Fibroblast of upper back skin (primary cell): ENCODE measurements at regions not wholly inside any gene's neighbourhood (a gene's known extent, or its start where the extent isn't known, plus 50 kb on each side); places are given as distances from the start of the nearest gene placed in this dataset.
"Not testable (repeated sequence)": the region's sequence is repeated elsewhere in the genome, so short reads cannot be mapped to it uniquely, and the experiment has no call there.

Experiments used
- DNase-seq: peaks from one replicate; pipeline ENCODE4 v3.0.0-alpha.2; 2013

DNA sequence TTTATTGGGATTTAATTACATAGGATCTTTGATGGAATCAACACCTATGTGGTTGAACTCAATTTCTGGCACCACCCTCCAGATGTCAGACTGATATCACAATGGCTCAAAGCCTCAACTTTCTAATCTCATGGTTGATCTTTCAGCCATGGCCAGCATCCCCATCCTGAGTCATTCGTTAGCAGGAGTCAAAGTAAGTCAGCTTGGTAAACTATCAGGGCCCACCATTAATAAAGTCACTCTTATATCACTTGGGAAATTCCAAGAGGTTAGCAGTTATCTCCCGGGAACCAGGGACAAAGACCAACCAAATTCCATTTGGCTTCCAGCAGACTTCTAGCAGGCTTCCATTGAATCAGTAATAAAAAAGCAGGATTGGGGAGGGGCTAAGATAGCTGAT, 50.7 kb upstream of the TNFSF4 start:
- no peak for DNase-seq

- peak; percentile 33 for DNase-seq
Measured at GRCh38 chr1:173258479-173259264, 51.5 kb upstream of the TNFSF4 start.

- not testable (repeated sequence) for DNase-seq
Measured at GRCh38 chr1:173260329-173260728, 53.2 kb upstream of the TNFSF4 start.

DNA sequence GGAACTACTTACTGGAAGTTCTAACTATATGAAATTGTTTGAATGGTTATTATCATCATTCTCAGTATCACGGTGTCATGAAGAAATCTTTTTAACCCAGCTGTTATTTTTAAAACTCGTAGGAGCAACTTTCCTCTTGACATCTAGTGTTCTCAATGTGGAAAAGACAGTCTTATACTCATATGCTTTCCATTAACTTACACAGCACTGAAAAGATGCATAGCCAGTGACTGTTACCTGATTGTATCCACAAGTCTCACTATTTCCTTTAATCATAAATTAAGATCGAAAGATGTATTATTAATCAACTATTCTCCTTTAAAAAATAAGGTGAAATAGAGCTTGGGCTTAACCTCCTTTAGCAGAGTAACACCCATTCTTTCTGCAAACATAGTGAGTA, 59.7 kb upstream of the TNFSF4 start:
- peak; percentile 69 for DNase-seq

- peak; percentile 97 for DNase-seq
Measured at GRCh38 chr1:173267453-173267945, 60.4 kb upstream of the TNFSF4 start.

DNA sequence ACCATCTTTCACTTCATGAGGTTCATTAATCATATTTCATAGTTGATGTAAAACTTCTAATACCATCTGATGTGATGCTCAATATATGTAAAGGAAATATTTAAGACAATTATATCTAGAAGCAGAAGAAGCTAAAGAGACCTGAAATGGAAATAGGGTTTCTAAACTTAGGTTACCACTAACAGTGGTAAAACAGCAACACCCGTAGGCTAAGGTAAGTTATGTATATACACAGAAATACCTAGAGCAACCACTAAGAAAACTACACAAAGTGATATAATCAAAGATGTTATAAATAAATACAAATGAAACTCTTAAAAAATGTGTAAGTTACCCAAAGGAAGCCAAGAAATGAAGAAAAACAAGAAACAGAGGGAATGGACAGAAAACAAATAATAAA, 61.1 kb upstream of the TNFSF4 start:
- DNase-seq, result no peak

DNA sequence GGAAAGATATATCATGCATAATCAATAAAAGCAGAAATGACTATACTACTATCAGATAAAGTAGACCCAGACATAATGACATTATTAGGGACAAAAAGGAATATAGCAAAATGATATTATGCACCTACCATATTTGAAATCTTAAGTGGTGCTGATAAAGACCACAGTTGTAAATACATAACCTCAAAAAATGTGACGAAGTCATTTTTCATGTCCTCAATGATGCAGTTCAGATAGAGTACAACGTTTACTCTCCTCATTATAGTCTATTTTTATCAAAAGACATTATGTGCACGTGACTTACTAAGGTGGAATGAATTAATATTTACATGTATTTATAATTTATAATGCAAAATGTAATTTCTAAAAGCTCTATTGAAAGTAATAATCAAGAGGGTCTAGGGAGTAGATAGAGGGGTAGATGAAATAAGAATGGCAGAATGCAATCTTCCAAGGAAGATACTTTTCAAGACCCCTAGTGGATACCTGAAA, 61.7 kb upstream of the TNFSF4 start:
- DNase-seq, result no peak

GRCh38 chr1:173269490-173270230, 62.5 kb upstream of the TNFSF4 start:
- peak; percentile 97 for DNase-seq

- no peak for DNase-seq
Measured at GRCh38 chr1:173270243-173270642, 63.1 kb upstream of the TNFSF4 start.

- not testable (repeated sequence) for DNase-seq
Measured at GRCh38 chr1:173271021-173271420, 63.9 kb upstream of the TNFSF4 start.

DNA sequence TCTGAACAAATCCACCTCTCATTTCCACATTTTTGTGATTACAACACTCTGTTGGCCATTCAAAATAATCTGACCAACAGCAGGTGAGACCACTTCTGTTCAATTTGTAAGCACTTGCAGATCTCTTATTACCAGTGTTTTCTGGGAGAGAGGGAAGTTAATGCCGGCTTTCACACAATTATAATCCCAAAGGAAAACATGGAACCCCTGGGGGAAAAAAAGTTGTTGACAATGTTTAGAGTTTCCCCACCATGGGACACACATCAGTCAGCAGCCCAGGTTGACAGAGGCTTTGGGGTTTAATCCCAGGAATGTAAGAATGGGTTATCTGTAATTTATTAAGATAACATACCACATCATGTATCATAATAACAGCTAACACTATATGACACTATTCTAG, 68.4 kb upstream of the TNFSF4 start:
- no peak for DNase-seq

- no peak for DNase-seq
Measured at GRCh38 chr1:173276922-173277800, 70.0 kb upstream of the TNFSF4 start.

GRCh38 chr1:173280899-173281660, 73.9 kb upstream of the TNFSF4 start:
- DNase-seq, result peak; percentile 59

- DNase-seq, result no peak
Measured at GRCh38 chr1:173285048-173285447, 77.9 kb upstream of the TNFSF4 start.

- DNase-seq, result no peak
Measured at GRCh38 chr1:173287785-173288184, 80.7 kb upstream of the TNFSF4 start.

GRCh38 chr1:173293756-173294155, 86.6 kb upstream of the TNFSF4 start:
- no peak for DNase-seq

DNA sequence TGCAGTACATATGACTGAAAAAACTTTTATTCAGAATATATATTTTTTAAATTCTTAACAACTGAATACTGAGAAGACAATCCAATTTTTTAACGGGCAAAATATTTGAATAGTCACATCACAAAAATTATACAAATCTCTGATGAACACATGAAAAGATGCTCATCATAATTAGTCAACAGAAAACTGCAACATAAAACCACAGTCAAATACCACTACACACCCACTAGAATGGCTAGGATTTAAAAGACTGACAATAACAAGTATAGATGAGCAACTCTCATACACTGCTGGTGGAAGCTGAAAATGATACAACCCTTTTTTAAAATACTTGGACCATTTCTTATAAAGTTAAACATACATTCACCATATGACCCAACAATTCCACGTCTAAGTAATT, 87.7 kb upstream of the TNFSF4 start:
- peak; percentile 44 for DNase-seq

DNA sequence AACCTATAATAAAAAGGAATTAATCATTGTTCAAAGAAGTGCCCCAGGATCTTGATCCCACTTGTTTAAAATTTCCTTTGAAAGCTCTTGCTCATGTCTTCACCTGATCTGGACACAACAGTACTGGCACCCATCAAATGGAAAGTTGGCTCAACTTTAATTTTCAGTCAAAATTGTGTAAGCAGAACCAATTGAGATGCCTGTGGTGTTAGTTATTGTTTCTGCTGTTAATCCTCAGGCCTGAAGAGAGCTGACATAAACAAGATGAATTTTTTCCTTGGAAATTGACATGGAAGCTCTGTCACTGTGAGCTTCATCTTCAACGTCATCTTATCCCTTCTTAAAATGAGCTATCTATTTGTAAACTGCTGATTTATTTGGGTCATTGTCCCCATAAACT, 88.3 kb upstream of the TNFSF4 start:
- no peak for DNase-seq

DNA sequence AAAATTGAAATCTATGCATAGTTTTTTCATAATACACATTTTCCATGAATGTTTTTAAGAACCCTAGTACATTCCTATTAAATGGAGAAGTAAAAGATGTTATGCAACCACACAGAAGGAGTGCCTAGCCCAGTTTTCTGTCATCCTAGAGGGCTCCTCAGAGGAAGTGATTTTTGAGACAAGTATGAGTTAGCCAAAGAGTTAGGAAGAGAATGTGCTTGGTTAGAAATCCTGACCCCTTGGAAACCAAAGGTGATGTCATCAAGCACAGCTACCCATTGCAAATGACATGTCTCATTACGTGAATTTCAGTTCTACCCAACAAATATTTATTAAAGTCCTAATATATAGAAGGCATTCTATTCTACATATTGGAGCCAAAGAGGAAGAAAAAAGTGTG, 88.9 kb upstream of the TNFSF4 start:
- DNase-seq, result peak; percentile 31

DNA sequence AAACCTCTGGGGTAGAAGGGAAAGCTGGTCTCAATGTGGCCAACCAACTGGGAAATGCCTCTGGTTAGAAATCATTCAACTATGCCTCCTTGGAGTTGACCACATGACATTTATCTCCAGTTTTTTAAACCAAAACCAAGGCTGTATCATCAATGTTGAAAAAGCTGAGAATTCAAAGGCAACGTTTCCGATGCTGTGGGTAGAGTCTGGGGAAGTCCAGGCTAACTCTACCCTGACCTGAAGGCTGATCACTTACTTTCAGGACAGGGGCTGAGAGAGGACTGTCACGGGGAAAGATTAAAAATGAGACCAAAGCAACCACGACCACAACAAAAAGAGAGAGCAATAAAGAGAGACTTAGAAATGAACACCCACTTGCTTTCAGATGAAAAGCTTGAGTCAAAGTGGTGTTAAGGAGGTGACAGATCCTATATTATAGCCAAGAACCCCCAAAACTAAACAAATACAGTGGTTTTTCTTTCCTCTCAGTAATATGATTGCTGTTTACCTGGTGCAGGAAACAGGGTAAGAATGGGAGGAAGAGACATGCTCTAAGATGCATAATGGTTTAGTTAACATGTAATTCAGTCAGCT, 90.8 kb upstream of the TNFSF4 start:
- no peak for DNase-seq
